ENCODE measurements at regions not wholly inside any gene's neighbourhood (a gene's known extent, or its start where the extent isn't known, plus 50 kb on each side); places are given as distances from the start of the nearest gene placed in this dataset.

- TF ChIP-seq, protein P1, sequence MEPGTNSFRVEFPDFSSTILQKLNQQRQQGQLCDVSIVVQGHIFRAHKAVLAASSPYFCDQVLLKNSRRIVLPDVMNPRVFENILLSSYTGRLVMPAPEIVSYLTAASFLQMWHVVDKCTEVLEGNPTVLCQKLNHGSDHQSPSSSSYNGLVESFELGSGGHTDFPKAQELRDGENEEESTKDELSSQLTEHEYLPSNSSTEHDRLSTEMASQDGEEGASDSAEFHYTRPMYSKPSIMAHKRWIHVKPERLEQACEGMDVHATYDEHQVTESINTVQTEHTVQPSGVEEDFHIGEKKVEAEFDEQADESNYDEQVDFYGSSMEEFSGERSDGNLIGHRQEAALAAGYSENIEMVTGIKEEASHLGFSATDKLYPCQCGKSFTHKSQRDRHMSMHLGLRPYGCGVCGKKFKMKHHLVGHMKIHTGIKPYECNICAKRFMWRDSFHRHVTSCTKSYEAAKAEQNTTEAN (CRISPR knock-in tag; IDR thresholded peaks at IDR 0.05) = no peak
- TF ChIP-seq KLF16 (IDR thresholded peaks at IDR 0.05) (peak; percentile 70; the same call in 1 of the 2 replicates), ZNF316 (IDR thresholded peaks at IDR 0.05) (no peak), ZNF232 (CRISPR knock-in tag; IDR thresholded peaks at IDR 0.05) (no peak), ZBTB8A (IDR thresholded peaks at IDR 0.05; ENCODE audit: partially characterized antibody) (no peak), GATAD2A (IDR thresholded peaks at IDR 0.05) (no peak), NKRF (IDR thresholded peaks at IDR 0.05; ENCODE audit: borderline replicate concordance) (no peak), TAF7 (tag; IDR thresholded peaks at IDR 0.05) (no peak), HSF4 (CRISPR knock-in tag; IDR thresholded peaks at IDR 0.05; ENCODE audit: borderline replicate concordance) (no peak), PBX2 (CRISPR knock-in tag; IDR thresholded peaks at IDR 0.05; ENCODE audit: low read depth) (no peak), PBX2 (tag; conservative IDR thresholded peaks at IDR 0.05; ENCODE audit: low read depth) (no peak), RCOR1 (IDR thresholded peaks at IDR 0.05; ENCODE audit: borderline replicate concordance in 1 of 2, low read depth in 2 of 2, low read length in 2 of 2) (peak in 1 of 2 experiments; percentile 44; a peak in 1 of 4 replicates), CTBP1 (IDR thresholded peaks at IDR 0.05; ENCODE audit: borderline replicate concordance) (peak; percentile 95), CTCF (IDR thresholded peaks at IDR 0.05 in 2 of 3, conservative IDR thresholded peaks at IDR 0.05 in 1 of 3; ENCODE audit: insufficient read depth in 2 of 3, low read depth in 1 of 3, low read length in 3 of 3) (no peak)
- TF ChIP-seq, protein P2, sequence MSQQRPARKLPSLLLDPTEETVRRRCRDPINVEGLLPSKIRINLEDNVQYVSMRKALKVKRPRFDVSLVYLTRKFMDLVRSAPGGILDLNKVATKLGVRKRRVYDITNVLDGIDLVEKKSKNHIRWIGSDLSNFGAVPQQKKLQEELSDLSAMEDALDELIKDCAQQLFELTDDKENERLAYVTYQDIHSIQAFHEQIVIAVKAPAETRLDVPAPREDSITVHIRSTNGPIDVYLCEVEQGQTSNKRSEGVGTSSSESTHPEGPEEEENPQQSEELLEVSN (IDR thresholded peaks at IDR 0.05; ENCODE audit: borderline replicate concordance in 1 of 2, extremely low read depth in 1 of 2, insufficient read depth in 1 of 2, insufficient read length in 1 of 2, low read depth in 1 of 2, low read length in 1 of 2, poor library complexity in 1 of 2, severe bottlenecking in 1 of 2) = no peak
Measured at GRCh38 chr1:202067188-202067974, 55.3 kb upstream of the GPR37L1 start (continued).

Measured in K562 (cell line).